ENCODE measurements at regions not wholly inside any gene's neighbourhood (a gene's known extent, or its start where the extent isn't known, plus 50 kb on each side); places are given as distances from the start of the nearest gene placed in this dataset.
"Not testable (repeated sequence)": the region's sequence is repeated elsewhere in the genome, so short reads cannot be mapped to it uniquely, and the experiment has no call there.

GRCh38 chr2:190742431-190742830 lies 93.5 kb downstream of the NAB1 start:
- TF ChIP-seq ZFX (IDR thresholded peaks at IDR 0.05) (no peak), CTCF (conservative IDR thresholded peaks at IDR 0.05) (no peak)
- H3K27ac ChIP-seq = no peak overlapping the region

GRCh38 chr2:190744041-190744440 lies 95.2 kb downstream of the NAB1 start:
- TF ChIP-seq ZFX (IDR thresholded peaks at IDR 0.05) = no peak
- no peak for TF ChIP-seq CTCF (conservative IDR thresholded peaks at IDR 0.05)
- no peak overlapping the region for H3K27ac ChIP-seq

- no peak for TF ChIP-seq CTCF (conservative IDR thresholded peaks at IDR 0.05)
- TF ChIP-seq ZFX (IDR thresholded peaks at IDR 0.05) = no peak
- H3K27ac ChIP-seq = no peak overlapping the region
These were observed 98.3 kb downstream of the NAB1 start for GRCh38 chr2:190746971-190747761.

- no peak for TF ChIP-seq ZFX (IDR thresholded peaks at IDR 0.05)
- TF ChIP-seq CTCF (conservative IDR thresholded peaks at IDR 0.05) = no peak
- no peak overlapping the region for H3K27ac ChIP-seq
These were observed 100.1 kb downstream of the NAB1 start for GRCh38 chr2:190748966-190749365.

- H3K27ac ChIP-seq = no peak overlapping the region
- TF ChIP-seq ZFX (IDR thresholded peaks at IDR 0.05) (no peak), CTCF (conservative IDR thresholded peaks at IDR 0.05) (no peak)
These were observed 107.0 kb downstream of the NAB1 start for GRCh38 chr2:190755772-190756415.

GRCh38 chr2:190759749-190760213 lies 110.9 kb downstream of the NAB1 start:
- no peak overlapping the region for H3K27ac ChIP-seq

GRCh38 chr2:190760353-190761150 lies 111.7 kb downstream of the NAB1 start:
- not testable (repeated sequence) for H3K27ac ChIP-seq

More at GRCh38 chr2:190759749-190760213, 110.9 kb downstream of the NAB1 start:
- TF ChIP-seq ZFX (IDR thresholded peaks at IDR 0.05) = no peak
- no peak for TF ChIP-seq CTCF (conservative IDR thresholded peaks at IDR 0.05)

- H3K27ac ChIP-seq = not testable (repeated sequence)
These were observed 112.3 kb downstream of the NAB1 start for GRCh38 chr2:190761216-190761615.
